ENCODE measurements at regions not wholly inside any gene's neighbourhood (a gene's known extent, or its start where the extent isn't known, plus 50 kb on each side); places are given as distances from the start of the nearest gene placed in this dataset.

- no peak overlapping the region for H3K4me3 ChIP-seq (replicated peaks; ENCODE audit: low read depth, low read length)
- no peak for TF ChIP-seq CTCF (IDR thresholded peaks at IDR 0.05; ENCODE audit: low read depth, low read length, missing control alignments)
- DNase-seq (ENCODE audit: extremely low read depth, low read depth), result no peak
These were observed 54.5 kb downstream of the CLDN34 start for GRCh38 chrX:10021461-10022272.

GRCh38 chrX:10022273-10022541 lies 55.0 kb downstream of the CLDN34 start:
- no peak overlapping the region for H3K4me3 ChIP-seq (replicated peaks; ENCODE audit: low read depth, low read length)
- DNase-seq (ENCODE audit: extremely low read depth, low read depth), result no peak
- TF ChIP-seq CTCF (IDR thresholded peaks at IDR 0.05; ENCODE audit: low read depth, low read length, missing control alignments), result no peak

- peak; percentile 54 for DNase-seq (ENCODE audit: extremely low read depth, low read depth)
- no peak overlapping the region for H3K4me3 ChIP-seq (replicated peaks; ENCODE audit: low read depth, low read length)
- no peak for TF ChIP-seq CTCF (IDR thresholded peaks at IDR 0.05; ENCODE audit: low read depth, low read length, missing control alignments)
These were observed 55.6 kb downstream of the CLDN34 start for GRCh38 chrX:10022580-10023245.

- no peak overlapping the region for H3K4me3 ChIP-seq (replicated peaks; ENCODE audit: low read depth, low read length)
- DNase-seq (ENCODE audit: extremely low read depth, low read depth), result no peak
- no peak for TF ChIP-seq CTCF (IDR thresholded peaks at IDR 0.05; ENCODE audit: low read depth, low read length, missing control alignments)
These were observed 56.7 kb downstream of the CLDN34 start for GRCh38 chrX:10023821-10024220.

- TF ChIP-seq CTCF (IDR thresholded peaks at IDR 0.05; ENCODE audit: low read depth, low read length, missing control alignments), result no peak
- DNase-seq (ENCODE audit: extremely low read depth, low read depth), result no peak
- H3K4me3 ChIP-seq (replicated peaks; ENCODE audit: low read depth, low read length), result no peak overlapping the region
These were observed 58.8 kb downstream of the CLDN34 start for GRCh38 chrX:10025742-10026493.

- TF ChIP-seq CTCF (IDR thresholded peaks at IDR 0.05; ENCODE audit: low read depth, low read length, missing control alignments), result no peak
- no peak overlapping the region for H3K4me3 ChIP-seq (replicated peaks; ENCODE audit: low read depth, low read length)
- DNase-seq (ENCODE audit: extremely low read depth, low read depth), result no peak
These were observed 61.3 kb downstream of the CLDN34 start for GRCh38 chrX:10028283-10029104.
